Stimulated activated CD8-positive, alpha-beta memory T cell treated with anti-CD3 and anti-CD28 coated beads, Interleukin-7, amount 100 ng/mL, for 4 hours (primary cell): ENCODE measurements at regions not wholly inside any gene's neighbourhood (a gene's known extent, or its start where the extent isn't known, plus 50 kb on each side); places are given as distances from the start of the nearest gene placed in this dataset.
"Not testable (repeated sequence)": the region's sequence is repeated elsewhere in the genome, so short reads cannot be mapped to it uniquely, and the experiment has no call there.

Experiments
- DNase-seq, 2 donors: peaks; one replicate each; pipeline ENCODE4 v3.0.0-alpha.2; 2020; ENCODE audit warnings: low read depth in 2 of 2

- no peak for DNase-seq
Measured at GRCh38 chr2:17196380-17196779, 321.9 kb downstream of the RAD51AP2 start.

GRCh38 chr2:17195016-17195415 is 323.2 kb downstream of the RAD51AP2 start:
- no peak for DNase-seq

- DNase-seq, result no peak
Measured at GRCh38 chr2:17194083-17194482, 324.2 kb downstream of the RAD51AP2 start.

GRCh38 chr2:17193433-17193890 is 324.8 kb downstream of the RAD51AP2 start:
- DNase-seq, result not testable (repeated sequence)

GRCh38 chr2:17191223-17191622 is 327.0 kb downstream of the RAD51AP2 start:
- DNase-seq, result no peak

GRCh38 chr2:17190527-17190926 is 327.7 kb downstream of the RAD51AP2 start:
- no peak for DNase-seq

- no peak for DNase-seq
Measured at GRCh38 chr2:17188721-17189120, 329.5 kb downstream of the RAD51AP2 start.

- no peak for DNase-seq
Measured at GRCh38 chr2:17184512-17184911, 333.7 kb downstream of the RAD51AP2 start.

GRCh38 chr2:17182399-17182798 is 335.8 kb downstream of the RAD51AP2 start:
- DNase-seq, result no peak

- no peak for DNase-seq
Measured at GRCh38 chr2:17181051-17181752, 337.0 kb downstream of the RAD51AP2 start.

GRCh38 chr2:17179145-17179808 is 339.0 kb downstream of the RAD51AP2 start:
- DNase-seq, result no peak

GRCh38 chr2:17177088-17177487 is 341.2 kb downstream of the RAD51AP2 start:
- DNase-seq, result no peak

- no peak for DNase-seq
Measured at GRCh38 chr2:17171446-17172049, 346.7 kb downstream of the RAD51AP2 start.

GRCh38 chr2:17166506-17166905 is 351.7 kb downstream of the RAD51AP2 start:
- no peak for DNase-seq

- no peak for DNase-seq
Measured at GRCh38 chr2:17164550-17164949, 353.7 kb downstream of the RAD51AP2 start.

GRCh38 chr2:17163638-17164037 is 354.6 kb downstream of the RAD51AP2 start:
- no peak for DNase-seq

GRCh38 chr2:17162713-17163112 is 355.5 kb downstream of the RAD51AP2 start:
- DNase-seq, result no peak

- DNase-seq, result no peak
Measured at GRCh38 chr2:17160594-17160993, 357.6 kb downstream of the RAD51AP2 start.

GRCh38 chr2:17156086-17156485 is 362.2 kb downstream of the RAD51AP2 start:
- DNase-seq, result no peak

GRCh38 chr2:17149945-17150344 is 368.3 kb downstream of the RAD51AP2 start:
- DNase-seq, result no peak

- no peak for DNase-seq
Measured at GRCh38 chr2:17148407-17149145, 369.7 kb downstream of the RAD51AP2 start.

GRCh38 chr2:17146358-17146757 is 371.9 kb downstream of the RAD51AP2 start:
- DNase-seq, result no peak
